Spleen (tissue), 7 donors: ENCODE measurements at regions not wholly inside any gene's neighbourhood (a gene's known extent, or its start where the extent isn't known, plus 50 kb on each side); places are given as distances from the start of the nearest gene placed in this dataset.

Source experiments
- CTCF ChIP-seq, 11 experiments: fragments of 200-600 bp in 7 of 11; fragments of 450-650 bp in 4 of 11; sonication (generic) in 4 of 11; IDR thresholded peaks in 8 of 11; conservative IDR thresholded peaks in 3 of 11; 1 replicate in 7 of 11; 2 replicates in 4 of 11; pipeline versions ENCODE4 v1.4.0 to v1.8.0; 2016 to 2021; ENCODE audit warnings: antibody characterized with exemption in 11 of 11, inconsistent platforms in 4 of 11, mild to moderate bottlenecking in 1 of 11
- POLR2A ChIP-seq, 3 donors: fragments of 450-650 bp; IDR thresholded peaks; one replicate each; pipeline ENCODE4 v1.5.1; 2017; ENCODE audit warnings: antibody characterized with exemption in 3 of 3, mild to moderate bottlenecking in 1 of 3
- donor health status: DM: no; HTN: no; CAD: no; lungs with moderate emphysema.
- donor health status: DM: no; HTN: no; CAD: no.
- donor health status: DM: no; HTN: no; CAD: no.

- TF ChIP-seq CTCF (IDR thresholded peaks at IDR 0.05 in 8 of 11, conservative IDR thresholded peaks at IDR 0.05 in 3 of 11) = no peak
- TF ChIP-seq POLR2A (IDR thresholded peaks at IDR 0.05) = no peak
Measured at GRCh38 chr5:120072068-120072761, 391.9 kb upstream of the PRR16 start.
